ENCODE measurements at regions not wholly inside any gene's neighbourhood (a gene's known extent, or its start where the extent isn't known, plus 50 kb on each side); places are given as distances from the start of the nearest gene placed in this dataset.

GRCh38 chr21:15330872-15331271, 266.1 kb upstream of the NRIP1 start:
- TF ChIP-seq EZH2phosphoT487 (IDR thresholded peaks at IDR 0.05; ENCODE audit: borderline replicate concordance) = no peak
- TF ChIP-seq, protein P1, sequence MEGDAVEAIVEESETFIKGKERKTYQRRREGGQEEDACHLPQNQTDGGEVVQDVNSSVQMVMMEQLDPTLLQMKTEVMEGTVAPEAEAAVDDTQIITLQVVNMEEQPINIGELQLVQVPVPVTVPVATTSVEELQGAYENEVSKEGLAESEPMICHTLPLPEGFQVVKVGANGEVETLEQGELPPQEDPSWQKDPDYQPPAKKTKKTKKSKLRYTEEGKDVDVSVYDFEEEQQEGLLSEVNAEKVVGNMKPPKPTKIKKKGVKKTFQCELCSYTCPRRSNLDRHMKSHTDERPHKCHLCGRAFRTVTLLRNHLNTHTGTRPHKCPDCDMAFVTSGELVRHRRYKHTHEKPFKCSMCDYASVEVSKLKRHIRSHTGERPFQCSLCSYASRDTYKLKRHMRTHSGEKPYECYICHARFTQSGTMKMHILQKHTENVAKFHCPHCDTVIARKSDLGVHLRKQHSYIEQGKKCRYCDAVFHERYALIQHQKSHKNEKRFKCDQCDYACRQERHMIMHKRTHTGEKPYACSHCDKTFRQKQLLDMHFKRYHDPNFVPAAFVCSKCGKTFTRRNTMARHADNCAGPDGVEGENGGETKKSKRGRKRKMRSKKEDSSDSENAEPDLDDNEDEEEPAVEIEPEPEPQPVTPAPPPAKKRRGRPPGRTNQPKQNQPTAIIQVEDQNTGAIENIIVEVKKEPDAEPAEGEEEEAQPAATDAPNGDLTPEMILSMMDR (conservative IDR thresholded peaks at IDR 0.05; ENCODE audit: low read length) = no peak
- Histone ChIP-seq H3K9me3 (ENCODE audit: insufficient read depth, low read depth, low read length) (peaks cover 10% of the 10 kb centered on the region; the same call in 1 of the 2 replicates), H3K9me2 (replicated peaks; ENCODE audit: low read depth, low read length) (no peaks in the 10 kb centered on the region), H4K20me1 (ENCODE audit: insufficient read depth, low read length, poor library complexity, severe bottlenecking) (no peaks in the 10 kb centered on the region), H3F3A (ENCODE audit: low read depth) (no peaks in the 10 kb centered on the region), H3K4me2 (ENCODE audit: low read depth, low read length, poor library complexity, severe bottlenecking) (no peak overlapping the region), H2AFZ (ENCODE audit: low read length) (no peak overlapping the region), H3K79me2 (ENCODE audit: insufficient read depth, low read length) (no peaks in the 10 kb centered on the region), H3K27me3 (ENCODE audit: insufficient read depth, low read length, poor library complexity, severe bottlenecking) (no peaks in the 10 kb centered on the region), H3K4me3 (ENCODE audit: low read length, poor library complexity, severe bottlenecking) (no peak overlapping the region), H3K4me1 (ENCODE audit: insufficient read depth, low read length, poor library complexity, severe bottlenecking) (no peaks in the 10 kb centered on the region), H3K36me3 (ENCODE audit: insufficient read depth, low read length) (no peaks in the 10 kb centered on the region), H3K9ac (ENCODE audit: low read depth, low read length, poor library complexity, severe bottlenecking) (no peak overlapping the region)

- Histone ChIP-seq H3K9me2 (replicated peaks; ENCODE audit: low read depth, low read length) (no peaks in the 10 kb centered on the region), H3F3A (ENCODE audit: low read depth) (no peaks in the 10 kb centered on the region), H3K4me3 (ENCODE audit: low read length, poor library complexity, severe bottlenecking) (no peak overlapping the region), H3K4me1 (ENCODE audit: insufficient read depth, low read length, poor library complexity, severe bottlenecking) (no peaks in the 10 kb centered on the region), H3K36me3 (ENCODE audit: insufficient read depth, low read length) (no peaks in the 10 kb centered on the region), H3K79me2 (ENCODE audit: insufficient read depth, low read length) (no peaks in the 10 kb centered on the region), H3K9ac (ENCODE audit: low read depth, low read length, poor library complexity, severe bottlenecking) (no peak overlapping the region), H4K20me1 (ENCODE audit: insufficient read depth, low read length, poor library complexity, severe bottlenecking) (no peaks in the 10 kb centered on the region), H3K27me3 (ENCODE audit: insufficient read depth, low read length, poor library complexity, severe bottlenecking) (no peaks in the 10 kb centered on the region), H3K9me3 (ENCODE audit: insufficient read depth, low read depth, low read length) (peaks cover 3% of the 10 kb centered on the region; the same call in 1 of the 2 replicates), H2AFZ (ENCODE audit: low read length) (no peak overlapping the region), H3K4me2 (ENCODE audit: low read depth, low read length, poor library complexity, severe bottlenecking) (no peak overlapping the region)
- TF ChIP-seq, protein P1 (conservative IDR thresholded peaks at IDR 0.05; ENCODE audit: low read length) = no peak
- no peak for TF ChIP-seq EZH2phosphoT487 (IDR thresholded peaks at IDR 0.05; ENCODE audit: borderline replicate concordance)
Observed at GRCh38 chr21:15332572-15332971, 267.8 kb upstream of the NRIP1 start.

GRCh38 chr21:15333136-15333710, 268.4 kb upstream of the NRIP1 start:
- H3K9me3 ChIP-seq (ENCODE audit: insufficient read depth, low read depth, low read length) = no peaks in the 10 kb centered on the region
- TF ChIP-seq EZH2phosphoT487 (IDR thresholded peaks at IDR 0.05; ENCODE audit: borderline replicate concordance) = no peak
- TF ChIP-seq, protein P1 (conservative IDR thresholded peaks at IDR 0.05; ENCODE audit: low read length) = no peak
- H3K79me2 ChIP-seq (ENCODE audit: insufficient read depth, low read length) = no peaks in the 10 kb centered on the region
- H3K9ac ChIP-seq (ENCODE audit: low read depth, low read length, poor library complexity, severe bottlenecking) = no peak overlapping the region
- H3K4me1 ChIP-seq (ENCODE audit: insufficient read depth, low read length, poor library complexity, severe bottlenecking) = no peaks in the 10 kb centered on the region
- H3K9me2 ChIP-seq (replicated peaks; ENCODE audit: low read depth, low read length) = no peaks in the 10 kb centered on the region
- H3K27me3 ChIP-seq (ENCODE audit: insufficient read depth, low read length, poor library complexity, severe bottlenecking) = no peaks in the 10 kb centered on the region
- H3F3A ChIP-seq (ENCODE audit: low read depth) = no peaks in the 10 kb centered on the region
- no peak overlapping the region for H3K4me2 ChIP-seq (ENCODE audit: low read depth, low read length, poor library complexity, severe bottlenecking)
- no peak overlapping the region for H3K4me3 ChIP-seq (ENCODE audit: low read length, poor library complexity, severe bottlenecking)
- no peaks in the 10 kb centered on the region for H4K20me1 ChIP-seq (ENCODE audit: insufficient read depth, low read length, poor library complexity, severe bottlenecking)
- no peak overlapping the region for H2AFZ ChIP-seq (ENCODE audit: low read length)
- no peaks in the 10 kb centered on the region for H3K36me3 ChIP-seq (ENCODE audit: insufficient read depth, low read length)
